ENCODE measurements at regions not wholly inside any gene's neighbourhood (a gene's known extent, or its start where the extent isn't known, plus 50 kb on each side); places are given as distances from the start of the nearest gene placed in this dataset.

GRCh38 chr5:165173651-165174050, 1668.2 kb downstream of the MAT2B start:
- intact Hi-C loops (cut with DNase I; ENCODE audit: low total_unique reads) = no loop called here
- 84 to 95% (median 89%) methylated on average over 2 of the region's 2 CpGs for WGBS, 5 donors
- H3K4me1 ChIP-seq = no peaks in the 10 kb centered on the region

GRCh38 chr5:165175041-165175440, 1669.6 kb downstream of the MAT2B start:
- 31 to 51% (median 43%) methylated on average over 2 of the region's 2 CpGs for WGBS, 5 donors
- no peaks in the 10 kb centered on the region for H3K27me3 ChIP-seq (replicated peaks in 1 of 7)
- no peak for DNase-seq
- peaks cover 0 to 6% (median 0%) of the 10 kb centered on the region in 8 donors for H3K9me3 ChIP-seq
- H3K4me1 ChIP-seq = no peaks in the 10 kb centered on the region
- no peak overlapping the region for H3K4me3 ChIP-seq
- H3K36me3 ChIP-seq = no peaks in the 10 kb centered on the region
- no peak overlapping the region for H3K27ac ChIP-seq
- intact Hi-C loops (cut with DNase I; ENCODE audit: low total_unique reads) = no loop called here
- TF ChIP-seq, protein P1, sequence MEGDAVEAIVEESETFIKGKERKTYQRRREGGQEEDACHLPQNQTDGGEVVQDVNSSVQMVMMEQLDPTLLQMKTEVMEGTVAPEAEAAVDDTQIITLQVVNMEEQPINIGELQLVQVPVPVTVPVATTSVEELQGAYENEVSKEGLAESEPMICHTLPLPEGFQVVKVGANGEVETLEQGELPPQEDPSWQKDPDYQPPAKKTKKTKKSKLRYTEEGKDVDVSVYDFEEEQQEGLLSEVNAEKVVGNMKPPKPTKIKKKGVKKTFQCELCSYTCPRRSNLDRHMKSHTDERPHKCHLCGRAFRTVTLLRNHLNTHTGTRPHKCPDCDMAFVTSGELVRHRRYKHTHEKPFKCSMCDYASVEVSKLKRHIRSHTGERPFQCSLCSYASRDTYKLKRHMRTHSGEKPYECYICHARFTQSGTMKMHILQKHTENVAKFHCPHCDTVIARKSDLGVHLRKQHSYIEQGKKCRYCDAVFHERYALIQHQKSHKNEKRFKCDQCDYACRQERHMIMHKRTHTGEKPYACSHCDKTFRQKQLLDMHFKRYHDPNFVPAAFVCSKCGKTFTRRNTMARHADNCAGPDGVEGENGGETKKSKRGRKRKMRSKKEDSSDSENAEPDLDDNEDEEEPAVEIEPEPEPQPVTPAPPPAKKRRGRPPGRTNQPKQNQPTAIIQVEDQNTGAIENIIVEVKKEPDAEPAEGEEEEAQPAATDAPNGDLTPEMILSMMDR (IDR thresholded peaks at IDR 0.05 in 8 of 11, conservative IDR thresholded peaks at IDR 0.05 in 3 of 11) = no peak
- TF ChIP-seq POLR2AphosphoS5 (IDR thresholded peaks at IDR 0.05) (no peak), POLR2A (IDR thresholded peaks at IDR 0.05) (no peak)

More at GRCh38 chr5:165173651-165174050, 1668.2 kb downstream of the MAT2B start:
- Histone ChIP-seq H3K36me3 (no peaks in the 10 kb centered on the region), H3K27ac (no peak overlapping the region), H3K27me3 (replicated peaks in 1 of 7) (no peaks in the 10 kb centered on the region), H3K4me3 (no peak overlapping the region), H3K9me3 (peaks cover 0 to 6% (median 0%) of the 10 kb centered on the region in 8 donors)
- TF ChIP-seq, protein P1 (IDR thresholded peaks at IDR 0.05 in 8 of 11, conservative IDR thresholded peaks at IDR 0.05 in 3 of 11) = no peak
- TF ChIP-seq POLR2AphosphoS5 (IDR thresholded peaks at IDR 0.05) (no peak), POLR2A (IDR thresholded peaks at IDR 0.05) (no peak)
- DNase-seq = no peak

GRCh38 chr5:165184183-165184582, 1678.8 kb downstream of the MAT2B start:
- H3K36me3 ChIP-seq = no peaks in the 10 kb centered on the region
- 86 to 100% (median 96%) methylated on average over 2 of the region's 2 CpGs for WGBS, 5 donors
- H3K9me3 ChIP-seq = peaks cover 0 to 22% (median 15%) of the 10 kb centered on the region in 8 donors
- H3K27ac ChIP-seq = no peak overlapping the region
- intact Hi-C loops (cut with DNase I; ENCODE audit: low total_unique reads) = no loop called here
- DNase-seq = no peak
- no peak overlapping the region for H3K4me3 ChIP-seq
- TF ChIP-seq, protein P1 (IDR thresholded peaks at IDR 0.05 in 8 of 11, conservative IDR thresholded peaks at IDR 0.05 in 3 of 11) = no peak
- TF ChIP-seq POLR2AphosphoS5 (IDR thresholded peaks at IDR 0.05) (no peak), POLR2A (IDR thresholded peaks at IDR 0.05) (no peak)
- H3K4me1 ChIP-seq = peaks cover 0 to under 1% (median 0%) of the 10 kb centered on the region in 6 donors
- H3K27me3 ChIP-seq (replicated peaks in 1 of 7) = no peaks in the 10 kb centered on the region

DNA sequence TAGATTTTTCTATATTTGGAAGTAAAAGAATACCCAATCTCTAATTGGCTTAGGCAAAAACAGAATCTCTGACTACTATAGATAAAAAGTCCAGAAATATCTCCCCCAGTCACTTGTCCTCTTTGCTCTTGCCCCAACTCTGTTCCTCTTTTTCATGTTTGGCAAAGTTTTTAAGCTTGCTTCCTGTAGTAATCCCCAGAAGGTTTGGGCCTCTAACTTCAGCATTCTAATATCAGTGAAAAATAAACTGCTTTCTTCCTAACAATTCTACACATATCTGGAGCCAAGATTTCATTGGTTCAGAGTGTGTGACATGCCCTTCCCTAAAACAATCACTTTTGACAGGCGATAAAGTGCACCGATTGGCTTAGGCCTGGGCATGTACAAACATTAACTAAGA, 1680.3 kb downstream of the MAT2B start:
- DNase-seq = no peak
- intact Hi-C loops (cut with DNase I; ENCODE audit: low total_unique reads) = no loop called here
- Histone ChIP-seq H3K36me3 (no peaks in the 10 kb centered on the region), H3K4me3 (no peak overlapping the region), H3K27me3 (replicated peaks in 1 of 7) (no peaks in the 10 kb centered on the region), H3K9me3 (peaks cover 0 to 22% (median 15%) of the 10 kb centered on the region in 8 donors), H3K27ac (peak overlapping the region in 1 of 8 donors; percentile 29), H3K4me1 (peaks cover 0 to 3% (median 0%) of the 10 kb centered on the region in 6 donors)
- no peak for TF ChIP-seq POLR2AphosphoS5 (IDR thresholded peaks at IDR 0.05)
- TF ChIP-seq, protein P1 (IDR thresholded peaks at IDR 0.05 in 8 of 11, conservative IDR thresholded peaks at IDR 0.05 in 3 of 11) = no peak
- TF ChIP-seq POLR2A (IDR thresholded peaks at IDR 0.05) = no peak
- 45 to 77% (median 55%) methylated on average over 2 of the region's 2 CpGs for WGBS, 5 donors
